Lower leg skin (tissue), 4 donors: ENCODE measurements at regions not wholly inside any gene's neighbourhood (a gene's known extent, or its start where the extent isn't known, plus 50 kb on each side); places are given as distances from the start of the nearest gene placed in this dataset.
A peak's percentile ranks its signal among the peaks of the same experiment; 100 is the strongest.

Source experiments
- DNase-seq, 2 donors: peaks; one replicate each; pipeline ENCODE4 v3.0.0-alpha.2; 2019; ENCODE audit warnings: low spot score in 2 of 2
- H3K4me3 ChIP-seq: fragments of 200-600 bp; sonication (generic); 2 replicates; pipeline ENCODE4 v1.5.1; 2017; ENCODE audit warnings: mild to moderate bottlenecking, low read depth; ENCODE audit not compliant: poor library complexity, severe bottlenecking
- POLR2A ChIP-seq, 2 donors: fragments of 450-650 bp; IDR thresholded peaks; one replicate each; pipeline ENCODE4 v1.6.1; 2016 to 2017; ENCODE audit warnings: antibody characterized with exemption in 2 of 2, mild to moderate bottlenecking in 1 of 2, moderate library complexity in 1 of 2
- WGBS, 2 donors: methylation state at CpG; one replicate each; pipeline ENCODE4 v1.1.5; 2018; 5-methylcytosine and 5-hydroxymethylcytosine counted together
- intact Hi-C: fragments of 100-400 bp; cut with DNase I; formaldehyde crosslinking; loops from one replicate; pipeline ENCODE4 v1.15.0; 2023; ENCODE audit warnings: low total_unique reads
- TF ChIP-seq, protein P1 (sequence below), 3 donors: fragments of 450-650 bp; IDR thresholded peaks; one replicate each; pipeline ENCODE4 v1.5.1; 2016; ENCODE audit warnings: antibody characterized with exemption in 3 of 3, mild to moderate bottlenecking in 3 of 3, moderate library complexity in 2 of 3

DNA sequence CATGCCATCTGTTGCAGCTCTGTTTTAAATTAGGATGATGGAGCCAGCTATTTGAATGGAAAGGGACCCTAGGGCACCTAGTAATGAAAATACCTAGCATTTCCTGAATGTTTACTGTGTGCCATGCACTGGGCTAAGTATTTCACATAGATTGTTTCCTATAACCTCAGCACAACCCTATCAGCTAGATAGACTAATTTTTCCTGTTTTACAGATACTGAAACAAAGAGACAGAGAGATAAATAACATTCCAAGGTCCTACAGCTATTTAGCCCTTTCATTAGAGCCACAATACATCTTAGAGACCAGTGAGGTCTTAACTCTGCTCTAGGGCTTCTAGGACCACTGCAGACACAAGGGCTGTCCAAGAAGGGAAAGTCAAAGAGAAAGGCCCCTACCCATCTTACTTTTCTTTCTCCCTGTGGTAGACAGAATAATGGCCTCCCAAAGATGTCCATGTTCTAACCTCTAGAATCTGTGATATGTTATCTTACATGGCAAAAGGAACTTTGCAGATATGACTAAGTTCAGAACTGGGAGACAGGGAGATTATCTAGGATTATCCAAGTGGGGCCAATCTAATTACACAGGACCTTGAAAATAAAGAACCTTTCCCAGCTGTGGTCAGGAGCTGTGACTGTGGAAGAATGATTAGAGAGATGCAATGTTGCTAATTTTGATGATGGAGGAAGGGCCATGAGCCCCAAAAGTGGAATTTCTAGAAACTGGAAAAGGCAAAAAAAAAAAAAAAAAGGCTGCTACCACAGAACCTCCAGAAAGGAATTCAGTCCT is 157.0 kb downstream of the CCDC34 start:
- intact Hi-C loops = no loop called here
- no peak for DNase-seq
- no peak for TF ChIP-seq POLR2A (IDR thresholded peaks at IDR 0.05)
- TF ChIP-seq, protein P1, sequence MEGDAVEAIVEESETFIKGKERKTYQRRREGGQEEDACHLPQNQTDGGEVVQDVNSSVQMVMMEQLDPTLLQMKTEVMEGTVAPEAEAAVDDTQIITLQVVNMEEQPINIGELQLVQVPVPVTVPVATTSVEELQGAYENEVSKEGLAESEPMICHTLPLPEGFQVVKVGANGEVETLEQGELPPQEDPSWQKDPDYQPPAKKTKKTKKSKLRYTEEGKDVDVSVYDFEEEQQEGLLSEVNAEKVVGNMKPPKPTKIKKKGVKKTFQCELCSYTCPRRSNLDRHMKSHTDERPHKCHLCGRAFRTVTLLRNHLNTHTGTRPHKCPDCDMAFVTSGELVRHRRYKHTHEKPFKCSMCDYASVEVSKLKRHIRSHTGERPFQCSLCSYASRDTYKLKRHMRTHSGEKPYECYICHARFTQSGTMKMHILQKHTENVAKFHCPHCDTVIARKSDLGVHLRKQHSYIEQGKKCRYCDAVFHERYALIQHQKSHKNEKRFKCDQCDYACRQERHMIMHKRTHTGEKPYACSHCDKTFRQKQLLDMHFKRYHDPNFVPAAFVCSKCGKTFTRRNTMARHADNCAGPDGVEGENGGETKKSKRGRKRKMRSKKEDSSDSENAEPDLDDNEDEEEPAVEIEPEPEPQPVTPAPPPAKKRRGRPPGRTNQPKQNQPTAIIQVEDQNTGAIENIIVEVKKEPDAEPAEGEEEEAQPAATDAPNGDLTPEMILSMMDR (IDR thresholded peaks at IDR 0.05) = no peak
- H3K4me3 ChIP-seq = no peak overlapping the region

DNA sequence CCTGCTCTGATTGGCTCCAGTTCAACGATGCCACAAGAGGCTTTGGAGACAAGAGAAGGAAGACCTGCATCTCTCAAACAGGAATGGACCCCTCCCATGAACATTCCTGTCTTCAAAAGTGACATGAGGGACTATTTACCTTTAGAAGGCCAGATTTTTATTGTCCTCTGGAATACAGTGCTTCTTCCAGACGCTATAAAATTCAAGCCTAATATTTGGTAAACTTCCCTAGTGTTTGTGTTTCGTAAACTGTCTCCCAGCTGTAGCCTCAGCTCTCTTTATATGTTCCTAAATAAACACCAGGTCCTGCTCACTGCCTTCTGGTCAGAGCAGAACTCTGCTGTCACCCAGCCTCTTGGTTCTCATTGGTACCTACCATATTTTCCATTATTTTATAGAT is 157.8 kb downstream of the CCDC34 start:
- no peak overlapping the region for H3K4me3 ChIP-seq
- WGBS, 2 donors = 49 to 57% methylated on average over 3 of the region's 3 CpGs
- intact Hi-C loops = no loop called here
- TF ChIP-seq, protein P1 (IDR thresholded peaks at IDR 0.05) = no peak
- no peak for TF ChIP-seq POLR2A (IDR thresholded peaks at IDR 0.05)
- DNase-seq = no peak

DNA sequence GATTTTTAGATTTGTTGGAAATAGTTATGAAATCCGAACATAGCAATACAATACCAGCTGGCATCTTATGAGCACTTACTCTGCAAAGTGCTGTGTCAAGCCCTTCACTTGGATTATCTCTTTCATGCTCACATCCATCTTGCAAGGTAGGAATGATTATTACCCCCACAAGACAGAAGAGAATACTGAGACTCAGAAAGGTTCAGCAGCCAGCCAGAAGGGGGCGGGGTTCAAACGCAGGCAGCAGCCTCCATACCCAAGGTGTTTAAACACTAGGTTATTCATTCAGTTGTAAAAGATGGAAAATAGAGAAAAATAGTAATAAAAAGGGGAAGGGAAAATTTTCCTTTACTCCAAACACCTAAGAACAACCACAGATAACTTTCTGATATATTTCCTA is 158.5 kb downstream of the CCDC34 start:
- intact Hi-C loops = no loop called here
- WGBS, 2 donors = 62 to 70% methylated on average over 3 of the region's 3 CpGs
- TF ChIP-seq, protein P1 (IDR thresholded peaks at IDR 0.05) = no peak
- TF ChIP-seq POLR2A (IDR thresholded peaks at IDR 0.05) = no peak
- H3K4me3 ChIP-seq = no peak overlapping the region
- DNase-seq = no peak

DNA sequence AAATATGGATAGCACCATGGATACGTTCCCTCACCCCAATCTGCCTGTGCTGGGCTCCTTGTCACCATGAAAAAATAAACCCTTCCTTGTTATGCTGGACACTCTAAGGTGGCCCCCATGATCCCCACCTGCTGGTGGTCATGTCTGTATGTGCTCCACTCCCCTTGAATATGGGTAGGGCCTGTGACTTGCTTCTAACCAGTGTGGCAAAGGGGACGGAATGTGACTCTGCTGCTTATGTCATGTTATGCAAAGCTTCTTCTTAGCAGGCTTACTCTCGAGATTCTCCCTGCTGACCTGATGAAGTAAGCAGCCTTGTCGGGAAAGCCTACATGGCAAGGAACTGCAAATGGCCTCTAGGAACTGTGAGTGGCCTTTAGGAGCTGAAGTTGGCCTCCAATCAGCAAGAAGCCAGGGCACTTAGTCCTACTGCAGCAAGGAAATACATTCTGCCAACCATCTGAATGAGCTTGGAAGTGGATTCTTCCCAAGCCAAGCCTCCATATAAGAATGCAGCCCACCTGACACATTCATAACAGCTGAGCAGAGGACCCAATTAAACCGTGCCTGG is 159.9 kb downstream of the CCDC34 start:
- TF ChIP-seq, protein P1 (IDR thresholded peaks at IDR 0.05) = no peak
- no peak for TF ChIP-seq POLR2A (IDR thresholded peaks at IDR 0.05)
- no peak overlapping the region for H3K4me3 ChIP-seq
- intact Hi-C loops = no loop called here
- DNase-seq = no peak
- 77 to 79% methylated on average over 5 of the region's 5 CpGs for WGBS, 2 donors

DNA sequence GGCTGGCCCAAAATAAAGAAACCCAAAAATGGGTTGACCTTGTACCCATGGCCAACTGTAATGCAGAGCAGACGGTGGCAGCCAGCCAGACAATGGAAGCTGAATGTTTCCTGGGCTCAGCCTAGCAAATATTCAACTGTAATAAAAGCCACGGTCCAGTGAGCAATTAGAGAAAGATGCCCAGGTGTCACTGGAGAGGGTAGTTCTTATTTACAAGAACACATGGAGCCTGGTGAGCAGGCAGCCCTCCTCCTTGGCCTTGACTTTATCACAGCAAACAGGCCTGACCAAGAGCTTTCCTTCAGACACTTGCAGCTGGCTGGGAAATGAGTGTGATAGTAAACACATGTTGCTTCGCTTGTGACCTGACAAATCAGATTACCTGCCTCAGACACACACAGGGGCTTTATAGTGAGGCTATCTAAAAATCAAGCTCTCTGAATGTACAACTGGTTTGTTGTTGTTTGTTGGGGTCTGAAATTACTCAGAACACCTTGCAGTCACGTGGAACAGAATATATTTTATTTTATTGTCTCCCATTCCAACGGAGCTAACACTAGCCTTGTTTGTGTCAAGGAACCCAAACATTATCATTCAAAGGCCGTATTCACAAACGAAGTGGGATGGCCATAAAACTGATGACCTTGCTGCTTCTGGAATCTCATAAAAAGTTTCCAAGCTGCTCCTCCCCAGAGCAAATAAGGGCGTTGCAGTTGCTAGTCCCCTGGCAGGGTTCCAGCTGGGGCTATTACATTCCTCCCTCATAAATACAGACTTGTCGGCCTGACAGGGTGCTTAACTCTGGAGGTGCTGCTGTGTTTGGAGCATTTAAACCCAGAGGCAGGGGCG is 161.1 kb downstream of the BBOX1 start:
- 18 to 30% methylated on average over 10 of the region's 10 CpGs for WGBS, 2 donors
- intact Hi-C loops = no loop called here

More for the DNA sequence above, 161.1 kb downstream of the BBOX1 start:
- H3K4me3 ChIP-seq = no peak overlapping the region
- peak; percentile 85 to 95 for DNase-seq
- TF ChIP-seq, protein P1 (IDR thresholded peaks at IDR 0.05) = no peak
- no peak for TF ChIP-seq POLR2A (IDR thresholded peaks at IDR 0.05)
